ENCODE measurements at regions not wholly inside any gene's neighbourhood (a gene's known extent, or its start where the extent isn't known, plus 50 kb on each side); places are given as distances from the start of the nearest gene placed in this dataset.

DNA sequence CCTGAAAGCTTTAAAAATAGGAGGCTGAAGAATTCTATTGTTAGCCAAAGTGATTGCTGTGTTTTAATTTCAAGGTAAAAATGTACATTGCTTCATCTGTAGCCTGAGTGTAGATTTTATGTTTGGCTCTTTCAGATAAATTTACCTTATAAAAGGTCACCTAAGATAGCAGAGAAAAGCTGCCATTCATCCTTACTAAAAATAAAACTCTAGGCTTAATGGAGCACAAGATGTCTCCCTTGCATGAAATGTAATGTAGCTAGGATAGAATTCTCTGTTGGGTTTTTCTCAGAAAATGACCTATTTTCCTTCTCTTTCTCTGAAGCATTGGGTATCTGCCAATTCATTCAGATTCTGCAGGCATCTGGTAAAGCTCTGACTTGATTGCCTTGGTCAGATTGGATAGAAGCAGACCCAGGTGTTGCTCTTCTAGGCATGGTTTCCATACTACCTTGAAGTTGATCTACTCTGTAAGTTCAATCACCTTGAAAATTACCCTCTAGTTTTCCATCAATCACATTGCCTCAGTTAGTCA, 176.6 kb upstream of the GORAB start:
- H3K9me3 ChIP-seq = peaks cover 0 to 10% (median 3%) of the 10 kb centered on the region in 4 donors
- no peaks in the 10 kb centered on the region for H3K36me3 ChIP-seq
- H3K4me3 ChIP-seq = no peak overlapping the region
- peaks cover 0 to 4% (median 0%) of the 10 kb centered on the region in 4 donors for H3K4me1 ChIP-seq
- no peaks in the 10 kb centered on the region for H3K27me3 ChIP-seq
- DNase-seq (ENCODE audit: low spot score in 2 of 2) = no peak
- H3K27ac ChIP-seq = no peak overlapping the region
- TF ChIP-seq POLR2A (IDR thresholded peaks at IDR 0.05) (no peak), EP300 (IDR thresholded peaks at IDR 0.05) (no peak)

DNA sequence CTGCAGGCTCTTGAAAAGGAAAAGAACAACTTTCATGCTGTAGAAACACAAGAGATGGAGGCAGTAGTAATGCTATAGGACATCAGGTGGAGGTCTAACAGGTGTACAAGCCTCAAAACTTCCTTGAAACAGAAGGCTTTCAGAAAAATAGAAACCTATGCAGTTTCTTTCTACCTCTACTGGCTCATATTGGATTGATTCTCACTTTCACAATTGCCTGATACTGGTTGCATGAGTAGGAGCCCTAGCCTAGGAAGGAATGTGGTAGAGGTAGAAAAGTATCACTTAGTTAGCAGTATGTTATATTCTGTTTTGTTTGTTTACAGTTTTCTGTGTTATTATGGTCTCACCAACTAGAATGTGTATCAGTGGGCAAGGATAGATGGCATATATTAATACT, 175.4 kb upstream of the GORAB start:
- H3K9me3 ChIP-seq = peaks cover 0 to 10% (median 3%) of the 10 kb centered on the region in 4 donors
- no peak overlapping the region for H3K4me3 ChIP-seq
- no peaks in the 10 kb centered on the region for H3K36me3 ChIP-seq
- H3K27ac ChIP-seq = no peak overlapping the region
- no peak for DNase-seq (ENCODE audit: low spot score in 2 of 2)
- H3K27me3 ChIP-seq = no peaks in the 10 kb centered on the region
- TF ChIP-seq CTCF (IDR thresholded peaks at IDR 0.05) (no peak), EP300 (IDR thresholded peaks at IDR 0.05) (no peak), POLR2A (IDR thresholded peaks at IDR 0.05) (no peak)
- H3K4me1 ChIP-seq = peaks cover 0 to under 1% (median 0%) of the 10 kb centered on the region in 4 donors

DNA sequence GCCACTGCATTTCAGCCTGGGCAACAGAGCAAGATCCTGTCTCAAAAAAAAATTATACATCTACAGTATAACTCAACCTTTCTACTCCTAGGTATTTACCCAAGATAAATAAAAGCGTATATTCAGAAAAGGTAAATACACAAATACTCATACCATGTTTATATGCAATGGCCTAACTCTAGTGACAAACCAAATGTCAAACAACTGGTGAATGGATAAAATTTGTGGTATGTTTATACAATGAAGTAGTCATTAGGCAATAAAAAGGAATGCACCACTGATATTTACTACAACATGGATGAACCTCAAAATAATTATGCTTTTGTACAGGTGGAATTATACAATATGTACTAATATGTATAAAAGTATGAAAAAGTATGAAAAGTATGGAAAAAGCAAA, 174.2 kb upstream of the GORAB start:
- H3K36me3 ChIP-seq = no peaks in the 10 kb centered on the region
- H3K27me3 ChIP-seq = no peaks in the 10 kb centered on the region
- DNase-seq (ENCODE audit: low spot score in 2 of 2) = no peak
- WGBS, 2 donors = 93 to 94% methylated on average over 1 of the region's 1 CpG
- no peak for TF ChIP-seq EP300 (IDR thresholded peaks at IDR 0.05)
- no peak for TF ChIP-seq CTCF (IDR thresholded peaks at IDR 0.05)
- TF ChIP-seq POLR2A (IDR thresholded peaks at IDR 0.05) = no peak
- no peak overlapping the region for H3K4me3 ChIP-seq
- H3K4me1 ChIP-seq = no peaks in the 10 kb centered on the region
- peaks cover 0 to 13% (median 5%) of the 10 kb centered on the region in 4 donors for H3K9me3 ChIP-seq
- no peak overlapping the region for H3K27ac ChIP-seq

GRCh38 chr1:170360601-170361000, 171.4 kb upstream of the GORAB start:
- Histone ChIP-seq H3K27me3 (no peaks in the 10 kb centered on the region), H3K4me1 (no peaks in the 10 kb centered on the region), H3K4me3 (no peak overlapping the region), H3K36me3 (no peaks in the 10 kb centered on the region), H3K27ac (no peak overlapping the region), H3K9me3 (peaks cover 0 to 18% (median 9%) of the 10 kb centered on the region in 4 donors)
- TF ChIP-seq CTCF (IDR thresholded peaks at IDR 0.05) (no peak), EP300 (IDR thresholded peaks at IDR 0.05) (no peak), POLR2A (IDR thresholded peaks at IDR 0.05) (no peak)
- DNase-seq (ENCODE audit: low spot score in 2 of 2) = no peak
- 90 to 93% methylated on average over 3 of the region's 3 CpGs for WGBS, 2 donors

DNA sequence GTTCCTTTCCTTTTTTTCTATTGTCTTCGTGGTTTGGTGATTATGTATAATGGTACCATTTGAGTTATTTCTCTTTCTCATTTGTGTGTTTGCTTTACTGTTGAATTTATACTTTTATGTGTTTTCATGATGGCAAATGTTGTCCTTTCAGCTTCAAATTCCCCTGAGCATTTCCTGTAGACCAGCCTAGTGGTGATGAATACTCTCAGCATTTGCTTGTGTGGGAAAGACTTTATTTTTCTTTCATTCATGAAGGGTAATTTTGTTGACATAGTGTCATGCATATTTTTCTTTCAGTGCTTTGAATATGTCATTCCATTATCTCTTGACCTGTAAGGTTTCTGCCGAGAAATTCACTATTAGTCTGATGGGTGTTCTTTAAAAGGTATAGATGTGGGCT, 166.6 kb upstream of the GORAB start:
- peaks cover 0 to 16% (median 4%) of the 10 kb centered on the region in 4 donors for H3K9me3 ChIP-seq
- TF ChIP-seq POLR2A (IDR thresholded peaks at IDR 0.05) (no peak), CTCF (IDR thresholded peaks at IDR 0.05) (no peak), EP300 (IDR thresholded peaks at IDR 0.05) (no peak)
- H3K4me1 ChIP-seq = no peaks in the 10 kb centered on the region
- WGBS, 2 donors = 85 to 88% methylated on average over 2 of the region's 2 CpGs
- DNase-seq (ENCODE audit: low spot score in 2 of 2) = no peak
- no peaks in the 10 kb centered on the region for H3K36me3 ChIP-seq
- no peak overlapping the region for H3K4me3 ChIP-seq
- no peak overlapping the region for H3K27ac ChIP-seq
- H3K27me3 ChIP-seq = no peaks in the 10 kb centered on the region

GRCh38 chr1:170366980-170367379, 165.0 kb upstream of the GORAB start:
- H3K36me3 ChIP-seq = no peaks in the 10 kb centered on the region
- no peak for TF ChIP-seq EP300 (IDR thresholded peaks at IDR 0.05)
- TF ChIP-seq POLR2A (IDR thresholded peaks at IDR 0.05) = no peak
- TF ChIP-seq CTCF (IDR thresholded peaks at IDR 0.05) = no peak
- no peaks in the 10 kb centered on the region for H3K4me1 ChIP-seq
- DNase-seq (ENCODE audit: low spot score in 2 of 2) = no peak
- 88 to 100% methylated on average over 2 of the region's 2 CpGs for WGBS, 2 donors
- H3K4me3 ChIP-seq = no peak overlapping the region
- H3K27ac ChIP-seq = no peak overlapping the region
- H3K27me3 ChIP-seq = no peaks in the 10 kb centered on the region
- H3K9me3 ChIP-seq = peaks cover 0 to 16% (median 4%) of the 10 kb centered on the region in 4 donors

All from tibial nerve (tissue), 4 donors.